PFSK-1 (cell line): ENCODE measurements at regions not wholly inside any gene's neighbourhood (a gene's known extent, or its start where the extent isn't known, plus 50 kb on each side); places are given as distances from the start of the nearest gene placed in this dataset.

ENCODE experiments used
- FOXP2 ChIP-seq: optimal IDR thresholded peaks from 2 replicates; pipeline ENCODE3; 2011; ENCODE audit warnings: borderline replicate concordance, control low read depth, inconsistent platforms; ENCODE audit not compliant: insufficient read depth; ENCODE audit errors: extremely low read length, extremely low read depth
- POLR2AphosphoS5 ChIP-seq: IDR thresholded peaks from 2 replicates; pipeline ENCODE4 v1.6.1; 2012; ENCODE audit warnings: low read depth, mild to moderate bottlenecking, control low read depth, low read length, moderate library complexity
- SIN3A ChIP-seq: IDR thresholded peaks from 2 replicates; pipeline ENCODE4 v1.6.1; 2012; ENCODE audit warnings: mild to moderate bottlenecking, low read length, moderate library complexity, borderline replicate concordance; ENCODE audit not compliant: insufficient read depth
- TAF1 ChIP-seq: IDR thresholded peaks from 2 replicates; pipeline ENCODE4 v1.6.1; 2012; ENCODE audit warnings: low read length, control low read depth, borderline replicate concordance; ENCODE audit not compliant: insufficient read depth
- TF ChIP-seq, protein P1 (sequence below), 2 experiments: IDR thresholded peaks; 2 replicates each; pipeline versions ENCODE4 v1.6.1 to v1.8.0; 2011 to 2012; ENCODE audit warnings: low read depth in 2 of 2, low read length in 2 of 2, control low read depth in 1 of 2, inconsistent platforms in 1 of 2, mild to moderate bottlenecking in 1 of 2, moderate library complexity in 1 of 2; ENCODE audit not compliant: insufficient read depth in 1 of 2

DNA sequence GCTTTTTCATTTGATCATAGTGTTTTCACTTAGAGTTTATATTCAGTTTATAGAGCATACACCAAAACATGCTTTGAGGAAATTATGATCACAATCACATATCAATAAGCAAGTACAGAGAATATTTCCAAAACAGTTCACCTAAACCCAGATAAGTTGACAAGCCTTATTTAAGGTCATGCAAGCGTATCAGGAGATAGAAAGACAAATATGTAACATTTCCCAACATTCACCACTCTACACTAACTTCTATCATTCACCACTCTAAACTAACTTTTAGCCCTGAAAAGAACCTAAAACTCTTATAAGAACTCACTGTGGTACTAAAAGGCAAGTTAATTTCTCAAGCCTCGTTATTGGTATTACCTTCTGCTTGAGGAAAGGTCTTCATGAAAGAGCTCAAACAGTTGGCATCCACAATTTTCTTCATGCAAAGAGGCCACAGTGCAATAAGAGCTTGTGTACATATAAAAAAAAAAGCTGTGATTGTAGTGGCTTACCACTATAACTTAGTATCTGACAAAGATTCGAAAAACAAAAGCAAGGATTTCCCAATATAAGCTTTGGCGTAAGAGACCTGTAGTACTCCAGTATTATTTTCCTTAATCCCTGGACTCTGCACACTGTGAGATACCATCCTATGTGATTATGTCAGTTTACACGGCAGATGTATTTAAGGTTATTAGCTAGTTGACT, 903.3 kb downstream of the STIM2 start:
- TF ChIP-seq, protein P1, sequence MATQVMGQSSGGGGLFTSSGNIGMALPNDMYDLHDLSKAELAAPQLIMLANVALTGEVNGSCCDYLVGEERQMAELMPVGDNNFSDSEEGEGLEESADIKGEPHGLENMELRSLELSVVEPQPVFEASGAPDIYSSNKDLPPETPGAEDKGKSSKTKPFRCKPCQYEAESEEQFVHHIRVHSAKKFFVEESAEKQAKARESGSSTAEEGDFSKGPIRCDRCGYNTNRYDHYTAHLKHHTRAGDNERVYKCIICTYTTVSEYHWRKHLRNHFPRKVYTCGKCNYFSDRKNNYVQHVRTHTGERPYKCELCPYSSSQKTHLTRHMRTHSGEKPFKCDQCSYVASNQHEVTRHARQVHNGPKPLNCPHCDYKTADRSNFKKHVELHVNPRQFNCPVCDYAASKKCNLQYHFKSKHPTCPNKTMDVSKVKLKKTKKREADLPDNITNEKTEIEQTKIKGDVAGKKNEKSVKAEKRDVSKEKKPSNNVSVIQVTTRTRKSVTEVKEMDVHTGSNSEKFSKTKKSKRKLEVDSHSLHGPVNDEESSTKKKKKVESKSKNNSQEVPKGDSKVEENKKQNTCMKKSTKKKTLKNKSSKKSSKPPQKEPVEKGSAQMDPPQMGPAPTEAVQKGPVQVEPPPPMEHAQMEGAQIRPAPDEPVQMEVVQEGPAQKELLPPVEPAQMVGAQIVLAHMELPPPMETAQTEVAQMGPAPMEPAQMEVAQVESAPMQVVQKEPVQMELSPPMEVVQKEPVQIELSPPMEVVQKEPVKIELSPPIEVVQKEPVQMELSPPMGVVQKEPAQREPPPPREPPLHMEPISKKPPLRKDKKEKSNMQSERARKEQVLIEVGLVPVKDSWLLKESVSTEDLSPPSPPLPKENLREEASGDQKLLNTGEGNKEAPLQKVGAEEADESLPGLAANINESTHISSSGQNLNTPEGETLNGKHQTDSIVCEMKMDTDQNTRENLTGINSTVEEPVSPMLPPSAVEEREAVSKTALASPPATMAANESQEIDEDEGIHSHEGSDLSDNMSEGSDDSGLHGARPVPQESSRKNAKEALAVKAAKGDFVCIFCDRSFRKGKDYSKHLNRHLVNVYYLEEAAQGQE (IDR thresholded peaks at IDR 0.05; ENCODE audit: insufficient read depth in 1 of 2, low read depth in 2 of 2, low read length in 2 of 2) = no peak
- TF ChIP-seq POLR2AphosphoS5 (no peak), SIN3A (no peak), TAF1 (no peak), FOXP2 (no peak)
